ENCODE measurements at regions not wholly inside any gene's neighbourhood (a gene's known extent, or its start where the extent isn't known, plus 50 kb on each side); places are given as distances from the start of the nearest gene placed in this dataset.

GRCh38 chr10:26637521-26638275, 59.8 kb upstream of the PDSS1 start:
- no peak for TF ChIP-seq CTCF (IDR thresholded peaks at IDR 0.05)
- no peak for TF ChIP-seq POLR2A (IDR thresholded peaks at IDR 0.05)
- no peak for TF ChIP-seq EP300 (IDR thresholded peaks at IDR 0.05)
